Heart right ventricle (tissue), 16 donors: ENCODE measurements at regions not wholly inside any gene's neighbourhood (a gene's known extent, or its start where the extent isn't known, plus 50 kb on each side); places are given as distances from the start of the nearest gene placed in this dataset.

Source experiments
- ATAC-seq, 8 donors: fragments of 200-7000 bp; cut with Tn5 transposase; one replicate each; pipeline ENCODE4 v1.9.1; 2020; ENCODE audit warnings: mild to moderate bottlenecking in 8 of 8, moderate library complexity in 8 of 8, moderate number of reproducible peaks in 1 of 8
- DNase-seq, 2 donors: peaks; one replicate each; pipeline ENCODE4 v3.0.0-alpha.2; 2020
- H3K27ac ChIP-seq, 10 donors: fragments of 200-600 bp; sonication (generic) in 2 of 10; one replicate each; pipeline versions ENCODE4 v1.5.0 to v1.8.0; 2020 to 2022; ENCODE audit warnings: mild to moderate bottlenecking in 3 of 10
- H3K27me3 ChIP-seq, 7 donors: fragments of 200-600 bp; one replicate each; pipeline ENCODE4 v1.8.0; 2021 to 2022; ENCODE audit warnings: mild to moderate bottlenecking in 2 of 7
- H3K36me3 ChIP-seq, 9 donors: fragments of 200-600 bp; sonication (generic) in 1 of 9; one replicate each; pipeline versions ENCODE4 v1.5.0 to v1.8.0; 2020 to 2022; ENCODE audit warnings: mild to moderate bottlenecking in 2 of 9
- H3K4me1 ChIP-seq, 9 donors: fragments of 200-600 bp; sonication (generic) in 1 of 9; one replicate each; pipeline versions ENCODE4 v1.5.0 to v1.8.0; 2020 to 2022; ENCODE audit warnings: mild to moderate bottlenecking in 4 of 9
- H3K4me3 ChIP-seq, 10 donors: fragments of 200-600 bp; sonication (generic) in 2 of 10; one replicate each; pipeline versions ENCODE4 v1.5.0 to v1.8.0; 2020 to 2022; ENCODE audit warnings: mild to moderate bottlenecking in 7 of 10, moderate library complexity in 2 of 10
- H3K9me3 ChIP-seq, 11 donors: fragments of 200-600 bp in 10 of 11; sonication (generic) in 2 of 11; one replicate each; pipeline versions ENCODE4 v1.5.0 to v1.8.0; 2013 to 2022; ENCODE audit warnings: mild to moderate bottlenecking in 2 of 11, control low read depth in 1 of 11, moderate library complexity in 1 of 11
- WGBS, 2 donors: extraction: QIAGEN DNeasy Blood & Tissue Kit; methylation state at CpG; one replicate each; pipeline ENCODE4 v1.1.7; 2013; ENCODE audit warnings: inconsistent platforms in 1 of 2; 5-methylcytosine and 5-hydroxymethylcytosine counted together
- intact Hi-C, 10 donors: fragments of 100-400 bp; cut with DNase I; formaldehyde crosslinking; loops; one replicate each; pipeline versions ENCODE4 v1.11.1 to v1.14.2; 2022
- TF ChIP-seq, protein P1 (sequence below), 9 donors: fragments of 200-600 bp; sonication (generic) in 2 of 9; IDR thresholded peaks; one replicate each; pipeline versions ENCODE4 v1.5.0 to v1.8.0; 2021 to 2022; ENCODE audit warnings: antibody characterized with exemption in 9 of 9, mild to moderate bottlenecking in 5 of 9, moderate library complexity in 1 of 9
- donor health status: Arrhythmogenic right ventricular cardiomyopathy.
- donor health status: ischemic (EF 13 %, LVEDD 7.1; RV severe dilation, severe dysfunction).
- donor health status: healthy with polysubstance abuse.
- donor health status: DM: no; HTN: yes; CAD: no.
- donor health status: DM: no; HTN: no; CAD: no.
- donor health status: ischemic (EF 25% LVEDD 6.9; RV normal size, moderate dysfunction).
- donor health status: ischemic (EF 25% LVEDD 5.7; RV mildly dilated, moderate dysfunction).
- donor health status: healthy.
- donor health status: DM: yes; HTN: yes; CAD: no.
- donor health status: Ischemic cardiomyopathy.
- donor health status: ischemic (EF 35%, LVEDD 5.7; RV mildly dilated, moderate dysfunction).
- donor health status: nonischemic (EF 11% LVEDD 7.7; RV severe dilation, severe dysfunction).
- donor health status: DM: yes; HTN: yes; CAD: no.
- donor health status: PGD.
- donor health status: ischemic (EF 29% LVEDD 5.4; RV normal size, mild dysfunction).
- donor health status: nonischemic (EF 23%, LVEDD 6.1; RV moderate dilation, normal function).

DNA sequence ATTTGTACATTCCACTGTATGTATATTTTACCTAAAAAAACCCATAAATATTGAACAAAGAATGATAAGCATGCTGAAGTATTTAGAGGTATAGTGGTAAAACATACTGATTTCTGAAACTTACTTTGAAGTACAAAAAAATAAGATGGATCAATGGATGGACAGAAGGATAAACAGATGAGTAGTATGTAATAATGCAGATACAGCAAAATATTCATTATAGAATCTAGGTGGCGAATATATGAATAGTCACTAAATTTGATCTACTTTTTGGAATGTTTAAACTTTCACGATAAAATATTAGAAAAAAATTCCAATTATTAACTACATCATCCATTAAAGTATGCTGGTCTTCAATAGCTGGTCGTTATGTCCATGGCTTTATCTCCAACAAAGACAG lies 51.9 kb upstream of the GNB4 start:
- TF ChIP-seq, protein P1, sequence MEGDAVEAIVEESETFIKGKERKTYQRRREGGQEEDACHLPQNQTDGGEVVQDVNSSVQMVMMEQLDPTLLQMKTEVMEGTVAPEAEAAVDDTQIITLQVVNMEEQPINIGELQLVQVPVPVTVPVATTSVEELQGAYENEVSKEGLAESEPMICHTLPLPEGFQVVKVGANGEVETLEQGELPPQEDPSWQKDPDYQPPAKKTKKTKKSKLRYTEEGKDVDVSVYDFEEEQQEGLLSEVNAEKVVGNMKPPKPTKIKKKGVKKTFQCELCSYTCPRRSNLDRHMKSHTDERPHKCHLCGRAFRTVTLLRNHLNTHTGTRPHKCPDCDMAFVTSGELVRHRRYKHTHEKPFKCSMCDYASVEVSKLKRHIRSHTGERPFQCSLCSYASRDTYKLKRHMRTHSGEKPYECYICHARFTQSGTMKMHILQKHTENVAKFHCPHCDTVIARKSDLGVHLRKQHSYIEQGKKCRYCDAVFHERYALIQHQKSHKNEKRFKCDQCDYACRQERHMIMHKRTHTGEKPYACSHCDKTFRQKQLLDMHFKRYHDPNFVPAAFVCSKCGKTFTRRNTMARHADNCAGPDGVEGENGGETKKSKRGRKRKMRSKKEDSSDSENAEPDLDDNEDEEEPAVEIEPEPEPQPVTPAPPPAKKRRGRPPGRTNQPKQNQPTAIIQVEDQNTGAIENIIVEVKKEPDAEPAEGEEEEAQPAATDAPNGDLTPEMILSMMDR (IDR thresholded peaks at IDR 0.05) = no peak
- intact Hi-C loops = no loop called here
- H3K36me3 ChIP-seq = no peaks in the 10 kb centered on the region
- H3K4me3 ChIP-seq = no peak overlapping the region
- DNase-seq (no peak), ATAC-seq (no peak)
- H3K27me3 ChIP-seq = peaks cover 0 to 4% (median 0%) of the 10 kb centered on the region in 7 donors
- no peaks in the 10 kb centered on the region for H3K4me1 ChIP-seq
- WGBS, 2 donors = 81 to 88% methylated on average over 3 of the region's 3 CpGs
- no peak overlapping the region for H3K27ac ChIP-seq
- H3K9me3 ChIP-seq = peaks cover 0 to 16% (median 0%) of the 10 kb centered on the region in 11 donors

DNA sequence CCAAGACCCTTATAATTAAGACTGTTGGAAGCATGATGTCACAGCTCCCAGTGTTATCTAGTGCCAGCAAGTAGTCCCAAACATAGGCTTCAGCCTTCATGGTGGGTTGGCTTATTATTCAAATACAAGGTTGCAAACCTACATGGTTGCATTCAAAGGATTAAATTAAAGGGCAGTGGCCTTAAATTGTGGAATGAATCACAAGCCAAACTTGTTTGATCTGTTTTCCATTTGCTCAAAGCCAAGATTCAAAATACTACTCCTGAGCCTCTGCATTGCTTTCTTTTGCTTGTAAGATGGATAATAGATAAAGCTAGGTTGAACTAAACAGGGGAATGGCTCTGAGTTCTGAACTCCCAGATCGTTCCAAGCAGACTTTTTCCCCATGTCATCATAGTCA lies 52.4 kb upstream of the GNB4 start:
- H3K36me3 ChIP-seq = no peaks in the 10 kb centered on the region
- no peaks in the 10 kb centered on the region for H3K4me1 ChIP-seq
- no peak overlapping the region for H3K27ac ChIP-seq
- H3K9me3 ChIP-seq = peaks cover 0 to 12% (median 0%) of the 10 kb centered on the region in 11 donors
- ATAC-seq = no peak
- H3K27me3 ChIP-seq = peaks cover 0 to 4% (median 0%) of the 10 kb centered on the region in 7 donors
- H3K4me3 ChIP-seq = no peak overlapping the region
- TF ChIP-seq, protein P1 (IDR thresholded peaks at IDR 0.05) = no peak
- WGBS, 2 donors = 45 to 70% methylated on average over 1 of the region's 1 CpG
- intact Hi-C loops = no loop called here
- no peak for DNase-seq

- WGBS, 2 donors = 89 to 96% methylated on average over 1 of the region's 1 CpG
- no peak for DNase-seq
Measured at GRCh38 chr3:179504371-179504770, 53.1 kb upstream of the GNB4 start.

DNA sequence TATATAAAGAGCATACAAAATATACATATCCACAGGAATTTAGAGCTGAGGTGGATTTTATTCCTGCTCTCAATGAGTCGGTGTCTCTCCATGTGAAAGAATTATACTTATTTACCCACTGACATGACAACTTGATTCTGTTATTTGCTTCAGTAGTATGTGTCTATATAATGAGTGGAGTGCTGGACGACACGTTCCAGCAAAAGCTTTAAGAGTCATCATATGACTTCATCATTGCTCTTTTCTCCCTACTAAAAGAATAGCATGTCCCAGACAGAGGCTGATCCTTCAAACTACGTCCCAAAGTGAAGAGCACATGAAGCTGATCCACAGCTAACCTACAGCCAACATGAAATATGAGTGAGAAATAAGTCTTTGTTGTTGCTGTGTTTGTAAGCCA lies 54.3 kb upstream of the GNB4 start:
- peaks cover 0 to 2% (median 0%) of the 10 kb centered on the region in 9 donors for H3K4me1 ChIP-seq
- DNase-seq (no peak), ATAC-seq (no peak)
- TF ChIP-seq, protein P1 (IDR thresholded peaks at IDR 0.05) = no peak
- H3K36me3 ChIP-seq = no peaks in the 10 kb centered on the region
- intact Hi-C loops = no loop called here
- no peak overlapping the region for H3K4me3 ChIP-seq
- WGBS, 2 donors = 83 to 87% methylated on average over 4 of the region's 4 CpGs
- no peaks in the 10 kb centered on the region for H3K9me3 ChIP-seq
- no peak overlapping the region for H3K27ac ChIP-seq
- H3K27me3 ChIP-seq = peaks cover 0 to 4% (median 0%) of the 10 kb centered on the region in 7 donors

More at GRCh38 chr3:179504371-179504770, 53.1 kb upstream of the GNB4 start:
- Histone ChIP-seq H3K9me3 (peaks cover 0 to 6% (median 0%) of the 10 kb centered on the region in 11 donors), H3K27ac (no peak overlapping the region), H3K27me3 (peaks cover 0 to 4% (median 0%) of the 10 kb centered on the region in 7 donors), H3K36me3 (no peaks in the 10 kb centered on the region), H3K4me3 (no peak overlapping the region), H3K4me1 (no peaks in the 10 kb centered on the region)
- ATAC-seq = no peak
- TF ChIP-seq, protein P1 (IDR thresholded peaks at IDR 0.05) = no peak
- intact Hi-C loops = no loop called here
